Peyer's patch (tissue), 4 donors: ENCODE measurements at regions not wholly inside any gene's neighbourhood (a gene's known extent, or its start where the extent isn't known, plus 50 kb on each side); places are given as distances from the start of the nearest gene placed in this dataset.

Experiments used
- DNase-seq, 3 donors: peaks; one replicate each; pipeline ENCODE4 v3.0.0-alpha.2; 2017 to 2019
- H3K27ac ChIP-seq, 4 donors: fragments of 200-600 bp; sonication (generic); one replicate each; pipeline ENCODE4 v1.5.1; 2016 to 2019
- H3K27me3 ChIP-seq, 2 donors: fragments of 200-600 bp; sonication (generic); one replicate each; pipeline ENCODE4 v1.5.1; 2019
- H3K36me3 ChIP-seq, 3 donors: fragments of 200-600 bp; sonication (generic); one replicate each; pipeline ENCODE4 v1.5.1; 2016 to 2019
- H3K4me1 ChIP-seq, 4 donors: fragments of 200-600 bp; sonication (generic); one replicate each; pipeline ENCODE4 v1.5.1; 2016 to 2019
- H3K4me3 ChIP-seq, 4 donors: fragments of 200-600 bp; sonication (generic); 1 replicate in 3 of 4; 2 replicates in 1 of 4; pipeline ENCODE4 v1.5.1; 2016 to 2019; ENCODE audit warnings: mild to moderate bottlenecking in 1 of 4
- H3K9me3 ChIP-seq, 4 donors: fragments of 200-600 bp; sonication (generic); one replicate each; pipeline ENCODE4 v1.5.1; 2016 to 2019; ENCODE audit warnings: mild to moderate bottlenecking in 1 of 4
- POLR2A ChIP-seq, 2 donors: fragments of 450-650 bp; IDR thresholded peaks; one replicate each; pipeline ENCODE4 v1.5.1; 2017; ENCODE audit warnings: antibody characterized with exemption in 2 of 2, mild to moderate bottlenecking in 2 of 2, moderate library complexity in 2 of 2
- TF ChIP-seq, protein P1 (sequence below), 6 experiments: fragments of 450-650 bp in 4 of 6; fragments of 200-600 bp in 2 of 6; sonication (generic) in 1 of 6; IDR thresholded peaks; one replicate each; pipeline ENCODE4 v1.5.1; 2017 to 2019; ENCODE audit warnings: antibody characterized with exemption in 6 of 6, mild to moderate bottlenecking in 3 of 6, moderate library complexity in 1 of 6

DNA sequence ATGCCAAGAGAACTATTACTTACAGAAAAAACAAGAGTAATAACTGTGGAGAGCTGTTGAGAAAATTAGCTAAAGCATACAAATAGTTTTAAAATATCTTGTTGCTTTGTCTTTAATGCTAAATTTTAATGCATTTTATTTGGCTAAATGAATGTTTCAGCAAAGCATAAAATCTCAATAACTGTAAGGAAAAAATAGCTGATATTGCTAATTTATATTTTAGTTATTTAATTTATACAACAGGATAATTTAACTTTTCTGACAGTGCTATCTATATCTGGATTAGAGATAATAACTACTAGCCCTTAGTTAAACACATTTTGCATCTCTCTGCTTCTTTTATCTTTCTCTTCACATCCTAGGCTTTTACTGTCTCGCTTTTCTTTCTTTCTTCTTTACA lies 1014.9 kb upstream of the COX7C start:
- DNase-seq, result no peak
- TF ChIP-seq, protein P1, sequence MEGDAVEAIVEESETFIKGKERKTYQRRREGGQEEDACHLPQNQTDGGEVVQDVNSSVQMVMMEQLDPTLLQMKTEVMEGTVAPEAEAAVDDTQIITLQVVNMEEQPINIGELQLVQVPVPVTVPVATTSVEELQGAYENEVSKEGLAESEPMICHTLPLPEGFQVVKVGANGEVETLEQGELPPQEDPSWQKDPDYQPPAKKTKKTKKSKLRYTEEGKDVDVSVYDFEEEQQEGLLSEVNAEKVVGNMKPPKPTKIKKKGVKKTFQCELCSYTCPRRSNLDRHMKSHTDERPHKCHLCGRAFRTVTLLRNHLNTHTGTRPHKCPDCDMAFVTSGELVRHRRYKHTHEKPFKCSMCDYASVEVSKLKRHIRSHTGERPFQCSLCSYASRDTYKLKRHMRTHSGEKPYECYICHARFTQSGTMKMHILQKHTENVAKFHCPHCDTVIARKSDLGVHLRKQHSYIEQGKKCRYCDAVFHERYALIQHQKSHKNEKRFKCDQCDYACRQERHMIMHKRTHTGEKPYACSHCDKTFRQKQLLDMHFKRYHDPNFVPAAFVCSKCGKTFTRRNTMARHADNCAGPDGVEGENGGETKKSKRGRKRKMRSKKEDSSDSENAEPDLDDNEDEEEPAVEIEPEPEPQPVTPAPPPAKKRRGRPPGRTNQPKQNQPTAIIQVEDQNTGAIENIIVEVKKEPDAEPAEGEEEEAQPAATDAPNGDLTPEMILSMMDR (IDR thresholded peaks at IDR 0.05), result no peak
- no peak for TF ChIP-seq POLR2A (IDR thresholded peaks at IDR 0.05)
- H3K27me3 ChIP-seq, result no peaks in the 10 kb centered on the region
- no peak overlapping the region for H3K4me3 ChIP-seq
- H3K4me1 ChIP-seq, result no peaks in the 10 kb centered on the region
- H3K36me3 ChIP-seq, result no peaks in the 10 kb centered on the region
- H3K27ac ChIP-seq, result no peak overlapping the region
- peaks cover 0 to 4% (median 0%) of the 10 kb centered on the region in 4 donors for H3K9me3 ChIP-seq

DNA sequence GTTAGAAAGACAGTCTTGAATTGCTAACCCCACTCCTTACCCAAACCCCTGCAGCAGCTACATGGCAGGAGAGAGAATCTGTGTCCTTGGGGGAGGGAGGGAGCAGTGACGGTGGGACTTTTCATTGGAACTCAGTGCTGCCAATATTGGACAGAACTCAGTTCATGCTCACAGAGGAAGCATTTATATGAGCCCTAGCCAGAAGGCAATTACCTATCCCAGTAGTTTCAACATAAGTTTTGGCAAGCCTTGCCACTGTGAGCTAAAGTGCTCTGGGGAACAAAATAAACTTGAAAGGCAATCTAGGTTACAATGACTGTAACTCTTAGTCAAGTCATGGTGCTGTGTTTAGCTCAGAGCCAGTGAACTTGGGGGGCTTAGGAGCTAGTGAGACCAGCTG lies 1013.4 kb upstream of the COX7C start:
- no peaks in the 10 kb centered on the region for H3K4me1 ChIP-seq
- no peaks in the 10 kb centered on the region for H3K27me3 ChIP-seq
- no peak overlapping the region for H3K4me3 ChIP-seq
- no peak overlapping the region for H3K27ac ChIP-seq
- no peak for DNase-seq
- TF ChIP-seq, protein P1 (IDR thresholded peaks at IDR 0.05), result no peak
- TF ChIP-seq POLR2A (IDR thresholded peaks at IDR 0.05), result no peak
- peaks cover 0 to 4% (median 0%) of the 10 kb centered on the region in 4 donors for H3K9me3 ChIP-seq
- no peaks in the 10 kb centered on the region for H3K36me3 ChIP-seq

DNA sequence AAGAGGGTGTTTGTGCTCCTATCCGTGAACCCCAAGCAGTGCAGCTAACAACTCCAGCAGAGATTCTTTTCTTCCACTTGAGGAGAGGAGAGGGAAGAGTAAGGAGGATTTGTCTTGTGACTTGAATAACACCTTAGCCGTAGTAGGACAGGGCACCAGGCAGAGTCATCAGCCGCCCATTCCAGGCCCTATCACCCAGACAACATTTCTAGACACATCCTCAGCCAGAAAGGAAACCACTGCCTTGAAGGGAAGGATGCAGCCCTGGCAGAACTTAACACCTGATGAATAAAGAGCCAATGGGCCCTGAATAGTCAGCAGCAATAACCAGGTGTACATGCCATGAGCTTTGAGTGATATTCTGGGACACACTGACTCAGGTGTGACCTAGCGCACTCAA lies 1013.0 kb upstream of the COX7C start:
- TF ChIP-seq POLR2A (IDR thresholded peaks at IDR 0.05), result no peak
- TF ChIP-seq, protein P1 (IDR thresholded peaks at IDR 0.05), result no peak

DNA sequence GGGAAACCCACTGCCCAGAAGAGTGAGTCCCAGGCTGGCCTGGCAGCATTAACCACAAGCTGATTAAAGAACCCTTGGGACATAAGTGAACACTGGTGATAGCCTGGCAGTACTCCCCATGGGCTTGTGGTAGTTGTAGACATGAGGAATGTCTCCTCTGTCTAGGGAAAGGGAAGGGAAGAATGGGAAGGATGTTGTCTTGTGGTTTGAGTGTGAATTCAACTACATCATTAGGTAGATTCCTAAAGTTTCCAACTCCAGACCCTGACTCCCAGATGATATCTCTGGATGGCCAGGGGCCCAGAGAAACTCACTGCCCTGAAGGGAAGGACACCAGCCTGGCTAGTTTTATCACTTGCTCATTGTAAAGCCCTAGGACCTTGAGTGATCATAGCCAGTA lies 1012.4 kb upstream of the COX7C start:
- no peaks in the 10 kb centered on the region for H3K36me3 ChIP-seq
- H3K27ac ChIP-seq, result no peak overlapping the region
- peaks cover 0 to 4% (median 0%) of the 10 kb centered on the region in 4 donors for H3K9me3 ChIP-seq
- H3K4me1 ChIP-seq, result no peaks in the 10 kb centered on the region
- TF ChIP-seq, protein P1 (IDR thresholded peaks at IDR 0.05), result no peak
- TF ChIP-seq POLR2A (IDR thresholded peaks at IDR 0.05), result no peak
- H3K4me3 ChIP-seq, result no peak overlapping the region
- no peak for DNase-seq
- no peaks in the 10 kb centered on the region for H3K27me3 ChIP-seq

More for the DNA sequence above, 1013.0 kb upstream of the COX7C start:
- Histone ChIP-seq H3K9me3 (peaks cover 0 to 4% (median 0%) of the 10 kb centered on the region in 4 donors), H3K4me3 (no peak overlapping the region), H3K27ac (no peak overlapping the region), H3K36me3 (no peaks in the 10 kb centered on the region), H3K4me1 (no peaks in the 10 kb centered on the region), H3K27me3 (no peaks in the 10 kb centered on the region)
- DNase-seq, result no peak

DNA sequence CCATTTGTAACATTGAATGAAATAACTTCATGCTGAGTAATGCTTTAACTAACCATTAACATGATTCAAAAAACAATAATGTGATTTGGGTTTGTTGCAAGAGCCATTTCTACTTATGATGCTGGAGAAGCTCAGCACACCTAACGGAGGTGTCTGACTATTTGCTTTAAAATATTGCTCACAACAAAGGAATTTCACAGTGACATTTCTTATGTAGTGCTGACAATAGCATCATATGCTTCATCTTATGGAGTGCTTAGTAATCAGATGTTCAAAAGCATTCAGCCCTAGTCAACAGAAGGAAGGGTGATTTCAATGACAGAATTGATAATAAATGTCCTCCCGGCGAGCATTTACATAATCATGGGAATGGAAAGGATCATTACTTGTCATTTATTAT lies 1003.3 kb upstream of the COX7C start:
- no peak overlapping the region for H3K27ac ChIP-seq
- H3K27me3 ChIP-seq, result no peaks in the 10 kb centered on the region
- no peak for TF ChIP-seq POLR2A (IDR thresholded peaks at IDR 0.05)
- TF ChIP-seq, protein P1 (IDR thresholded peaks at IDR 0.05), result no peak
- H3K36me3 ChIP-seq, result no peaks in the 10 kb centered on the region
- H3K4me1 ChIP-seq, result no peaks in the 10 kb centered on the region
- no peak overlapping the region for H3K4me3 ChIP-seq
- DNase-seq, result no peak
- no peaks in the 10 kb centered on the region for H3K9me3 ChIP-seq

DNA sequence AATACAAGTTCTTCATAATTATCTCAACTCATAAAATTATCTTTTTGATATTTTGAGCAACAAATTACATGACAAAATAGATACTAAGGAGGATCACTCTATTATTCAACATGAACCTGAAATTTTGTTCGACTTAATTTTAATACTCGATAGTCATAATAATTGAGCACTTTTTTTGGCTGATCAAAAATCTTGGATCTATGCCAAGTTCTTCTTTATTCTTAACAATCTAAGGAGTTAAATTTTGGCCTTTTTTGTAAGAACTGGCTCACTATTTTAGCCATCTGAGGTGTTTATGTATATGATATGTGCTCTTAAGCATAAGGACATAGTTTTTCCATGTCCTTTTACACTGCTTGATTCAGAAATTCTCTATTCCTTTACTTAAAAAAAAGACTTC lies 996.1 kb upstream of the COX7C start:
- no peak overlapping the region for H3K27ac ChIP-seq
- no peaks in the 10 kb centered on the region for H3K4me1 ChIP-seq
- no peaks in the 10 kb centered on the region for H3K36me3 ChIP-seq
- DNase-seq, result no peak
- H3K9me3 ChIP-seq, result no peaks in the 10 kb centered on the region
- H3K27me3 ChIP-seq, result no peaks in the 10 kb centered on the region
- no peak overlapping the region for H3K4me3 ChIP-seq
- TF ChIP-seq, protein P1 (IDR thresholded peaks at IDR 0.05), result no peak
- no peak for TF ChIP-seq POLR2A (IDR thresholded peaks at IDR 0.05)
